ENCODE measurements at regions not wholly inside any gene's neighbourhood (a gene's known extent, or its start where the extent isn't known, plus 50 kb on each side); places are given as distances from the start of the nearest gene placed in this dataset.

DNA sequence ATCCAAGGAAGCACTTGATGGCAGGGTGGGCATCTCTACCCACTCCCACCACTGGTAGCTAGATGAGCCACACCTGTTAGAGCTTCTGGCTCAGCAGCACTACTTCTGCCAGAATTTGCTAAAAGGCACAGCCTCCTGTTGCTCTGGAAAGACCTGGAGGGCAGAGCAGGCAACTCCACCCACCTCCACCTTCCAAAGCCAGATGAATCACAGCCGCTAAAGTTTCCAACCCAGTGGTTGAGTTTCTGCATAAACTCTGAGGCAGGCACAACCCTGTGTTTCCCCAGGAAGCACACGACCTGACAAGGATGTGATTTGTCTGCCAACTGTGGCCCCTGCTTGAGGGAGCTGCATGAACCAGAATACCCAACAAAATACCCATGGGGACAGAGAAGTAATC, 111.6 kb upstream of the GCFC2 start:
- Histone ChIP-seq H3K4me3 (ENCODE audit: low read depth in 1 of 2, low read length in 1 of 2) (no peak overlapping the region), H3K4me1 (ENCODE audit: control insufficient read depth in 1 of 2, insufficient read depth in 1 of 2, low read depth in 1 of 2, low read length in 1 of 2) (no peaks in the 10 kb centered on the region), H3K9me3 (no peaks in the 10 kb centered on the region), H3K36me3 (no peaks in the 10 kb centered on the region), H3K27ac (no peak overlapping the region), H3K27me3 (no peaks in the 10 kb centered on the region)
- no peak for TF ChIP-seq CTCF (IDR thresholded peaks at IDR 0.05)

GRCh38 chr2:75820693-75821092, 110.0 kb upstream of the GCFC2 start:
- Histone ChIP-seq H3K4me1 (ENCODE audit: control insufficient read depth in 1 of 2, insufficient read depth in 1 of 2, low read depth in 1 of 2, low read length in 1 of 2) (no peaks in the 10 kb centered on the region), H3K9me3 (no peaks in the 10 kb centered on the region), H3K27me3 (no peaks in the 10 kb centered on the region), H3K36me3 (no peaks in the 10 kb centered on the region), H3K27ac (no peak overlapping the region), H3K4me3 (ENCODE audit: low read depth in 1 of 2, low read length in 1 of 2) (no peak overlapping the region)
- TF ChIP-seq CTCF (IDR thresholded peaks at IDR 0.05) = no peak

DNA sequence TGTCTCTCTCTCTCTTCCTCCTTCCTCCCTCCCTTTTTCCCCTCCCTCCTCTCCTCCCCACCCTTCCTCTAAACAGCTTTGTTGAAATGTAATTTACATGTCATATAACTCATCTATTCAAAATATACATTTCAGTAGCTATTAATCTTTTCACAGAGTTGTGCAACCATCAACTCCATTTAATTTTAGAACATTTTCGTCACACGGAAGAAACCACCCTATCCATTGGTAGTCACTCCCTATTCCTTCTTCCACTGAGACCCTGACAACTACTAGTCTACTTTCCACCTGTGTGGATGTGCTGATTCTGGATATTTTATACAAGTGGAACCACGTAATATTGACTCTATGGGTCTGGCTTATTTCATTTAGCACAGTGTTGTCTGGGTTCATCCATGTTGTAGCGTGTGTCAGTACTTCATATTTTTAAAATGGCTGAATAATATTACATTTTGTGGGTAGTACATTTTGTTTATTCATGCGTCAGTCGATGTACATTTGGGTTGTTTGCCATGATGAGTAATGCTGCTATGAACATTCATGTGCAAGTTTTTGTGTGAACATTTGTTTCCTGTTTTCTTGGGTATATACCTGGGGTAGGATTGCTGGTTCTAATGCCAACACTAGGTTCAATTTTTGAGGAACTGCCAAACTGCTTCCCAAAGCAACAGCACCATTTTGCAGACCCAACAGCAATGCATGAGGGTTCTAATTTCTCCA, 100.1 kb upstream of the GCFC2 start:
- Histone ChIP-seq H3K27ac (no peak overlapping the region), H3K9me3 (no peaks in the 10 kb centered on the region), H3K4me3 (ENCODE audit: low read depth in 1 of 2, low read length in 1 of 2) (no peak overlapping the region), H3K4me1 (ENCODE audit: control insufficient read depth in 1 of 2, insufficient read depth in 1 of 2, low read depth in 1 of 2, low read length in 1 of 2) (no peaks in the 10 kb centered on the region), H3K27me3 (no peaks in the 10 kb centered on the region), H3K36me3 (no peaks in the 10 kb centered on the region)
- no peak for TF ChIP-seq CTCF (IDR thresholded peaks at IDR 0.05)

DNA sequence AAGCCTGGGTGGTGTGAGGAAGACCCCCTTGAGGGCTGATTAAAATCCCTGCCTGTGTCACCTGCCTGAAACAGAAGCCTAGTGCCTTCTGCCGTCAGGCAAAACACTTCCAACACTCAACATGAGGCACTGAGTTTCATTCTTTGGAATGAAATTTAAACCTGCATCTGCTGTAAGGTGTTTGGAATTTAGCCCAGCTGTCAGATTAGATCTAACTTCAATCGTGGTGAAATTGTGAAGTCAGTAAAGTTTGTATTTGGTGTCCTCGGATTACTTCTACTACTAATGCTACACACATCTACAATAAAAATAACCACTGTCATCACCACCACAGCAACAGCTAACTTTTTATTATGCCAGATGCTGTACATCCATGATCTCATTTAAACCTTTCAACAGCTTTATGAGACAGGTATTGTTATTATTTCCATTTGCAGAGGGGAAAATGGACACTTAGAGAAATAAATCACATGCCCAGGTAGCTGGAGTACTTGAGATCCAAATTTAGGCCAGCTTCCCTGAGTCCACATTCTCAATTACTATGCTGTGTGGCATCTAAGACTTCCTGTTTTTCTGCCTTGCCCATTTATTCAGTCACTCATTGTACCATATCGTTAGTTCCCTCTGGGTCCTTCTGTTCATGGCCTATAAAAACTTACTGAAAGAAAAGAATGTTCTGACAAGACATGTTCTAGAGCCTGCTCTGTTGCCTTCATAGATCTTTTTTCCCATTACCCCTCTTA, 98.2 kb upstream of the GCFC2 start:
- Histone ChIP-seq H3K4me3 (ENCODE audit: low read depth in 1 of 2, low read length in 1 of 2) (no peak overlapping the region), H3K27ac (no peak overlapping the region), H3K27me3 (no peaks in the 10 kb centered on the region), H3K4me1 (ENCODE audit: control insufficient read depth in 1 of 2, insufficient read depth in 1 of 2, low read depth in 1 of 2, low read length in 1 of 2) (no peaks in the 10 kb centered on the region), H3K36me3 (no peaks in the 10 kb centered on the region), H3K9me3 (no peaks in the 10 kb centered on the region)
- TF ChIP-seq CTCF (IDR thresholded peaks at IDR 0.05) = no peak

- Histone ChIP-seq H3K27me3 (no peaks in the 10 kb centered on the region), H3K4me3 (ENCODE audit: low read depth in 1 of 2, low read length in 1 of 2) (no peak overlapping the region), H3K36me3 (no peaks in the 10 kb centered on the region), H3K4me1 (ENCODE audit: control insufficient read depth in 1 of 2, insufficient read depth in 1 of 2, low read depth in 1 of 2, low read length in 1 of 2) (no peaks in the 10 kb centered on the region), H3K9me3 (no peaks in the 10 kb centered on the region), H3K27ac (no peak overlapping the region)
- TF ChIP-seq CTCF (IDR thresholded peaks at IDR 0.05) = no peak
Measured at GRCh38 chr2:75807992-75808391, 97.3 kb upstream of the GCFC2 start.

All from neutrophil (primary cell).